CD14-positive monocyte (primary cell): ENCODE measurements at regions not wholly inside any gene's neighbourhood (a gene's known extent, or its start where the extent isn't known, plus 50 kb on each side); places are given as distances from the start of the nearest gene placed in this dataset.

ENCODE experiments used
- DNase-seq, 3 donors: peaks; one replicate each; pipeline ENCODE4 v3.0.0-alpha.2; 2011 to 2022
- H2AFZ ChIP-seq: 2 replicates; pipeline ENCODE4 v1.6.0; 2012; ENCODE audit warnings: mild to moderate bottlenecking, low read depth, low read length, inconsistent platforms; ENCODE audit not compliant: insufficient read depth, poor library complexity, severe bottlenecking
- H3K27ac ChIP-seq, 2 donors: 1 replicate in 1 of 2; 2 replicates in 1 of 2; pipeline ENCODE4 v1.5.1; 2012 to 2013; ENCODE audit warnings: low read length in 2 of 2, control low read depth in 1 of 2, inconsistent platforms in 1 of 2, low read depth in 1 of 2, mild to moderate bottlenecking in 1 of 2
- H3K27me3 ChIP-seq, 2 donors: one replicate each; pipeline versions ENCODE4 v1.6.0 to v1.6.1; 2011 to 2013; ENCODE audit warnings: low read length in 2 of 2; ENCODE audit not compliant: control insufficient read depth in 2 of 2, insufficient read depth in 2 of 2
- H3K36me3 ChIP-seq, 2 donors: replicated peaks in 1 of 2; 1 replicate in 1 of 2; 2 replicates in 1 of 2; pipeline versions ENCODE4 v1.5.1 to v1.6.1; 2012 to 2013; ENCODE audit warnings: low read length in 2 of 2, control low read depth in 1 of 2, inconsistent platforms in 1 of 2, mild to moderate bottlenecking in 1 of 2; ENCODE audit not compliant: insufficient read depth in 2 of 2, control insufficient read depth in 1 of 2
- H3K4me1 ChIP-seq, 2 donors: 1 replicate in 1 of 2; 2 replicates in 1 of 2; pipeline versions ENCODE4 v1.5.1 to v1.6.1; 2012 to 2013; ENCODE audit warnings: low read length in 2 of 2, control low read depth in 1 of 2, inconsistent platforms in 1 of 2, mild to moderate bottlenecking in 1 of 2, moderate library complexity in 1 of 2; ENCODE audit not compliant: insufficient read depth in 2 of 2, control insufficient read depth in 1 of 2
- H3K4me2 ChIP-seq: replicated peaks from 2 replicates; pipeline ENCODE3; 2012; ENCODE audit warnings: low read length, moderate library complexity, mild to moderate bottlenecking; ENCODE audit not compliant: poor library complexity, severe bottlenecking; ENCODE audit errors: extremely low read depth
- H3K4me3 ChIP-seq, 3 experiments: fragments of 200-600 bp in 1 of 3; sonication (generic) in 1 of 3; replicated peaks in 1 of 3; 1 replicate in 2 of 3; 2 replicates in 1 of 3; pipeline ENCODE4 v1.5.1; 2011 to 2013; ENCODE audit warnings: low read length in 3 of 3, mild to moderate bottlenecking in 3 of 3, control low read depth in 2 of 3, low read depth in 2 of 3, inconsistent platforms in 1 of 3, moderate library complexity in 1 of 3
- H3K79me2 ChIP-seq: 2 replicates; pipeline ENCODE4 v1.6.0; 2012; ENCODE audit warnings: mild to moderate bottlenecking, control low read depth, inconsistent platforms, low read length, moderate library complexity; ENCODE audit not compliant: insufficient read depth
- H3K9ac ChIP-seq: 2 replicates; pipeline ENCODE4 v1.6.0; 2017; ENCODE audit warnings: low read length, mild to moderate bottlenecking; ENCODE audit not compliant: insufficient read depth, poor library complexity, severe bottlenecking
- H3K9me3 ChIP-seq, 2 donors: replicated peaks in 1 of 2; 1 replicate in 1 of 2; 2 replicates in 1 of 2; pipeline versions ENCODE4 v1.5.1 to v1.6.1; 2012 to 2013; ENCODE audit warnings: low read length in 2 of 2, control low read depth in 1 of 2; ENCODE audit not compliant: control insufficient read depth in 1 of 2, insufficient read depth in 1 of 2
- H4K20me1 ChIP-seq: 2 replicates; pipeline ENCODE4 v1.6.0; 2012; ENCODE audit warnings: mild to moderate bottlenecking, low read length, control low read depth, moderate library complexity; ENCODE audit not compliant: insufficient read depth
- H3K27ac Mint-ChIP-seq, 7 donors: one replicate each; pipeline ENCODE4 v1.8.0; 2020; ENCODE audit warnings: mild to moderate bottlenecking in 7 of 7, mixed read lengths in 7 of 7, moderate library complexity in 6 of 7, inconsistent platforms in 2 of 7
- H3K27me3 Mint-ChIP-seq, 3 donors: one replicate each; pipeline ENCODE4 v1.8.0; 2021 to 2022; ENCODE audit warnings: low read depth in 3 of 3, mild to moderate bottlenecking in 3 of 3, mixed read lengths in 3 of 3, moderate library complexity in 3 of 3, inconsistent platforms in 1 of 3
- H3K36me3 Mint-ChIP-seq, 2 donors: one replicate each; pipeline ENCODE4 v1.8.0; 2020; ENCODE audit warnings: mixed read lengths in 2 of 2, inconsistent platforms in 1 of 2, mild to moderate bottlenecking in 1 of 2
- H3K4me1 Mint-ChIP-seq: one replicate; pipeline ENCODE4 v1.8.0; 2020; ENCODE audit warnings: mild to moderate bottlenecking, mixed read lengths
- H3K4me3 Mint-ChIP-seq, 2 donors: one replicate each; pipeline ENCODE4 v1.8.0; 2020; ENCODE audit warnings: mild to moderate bottlenecking in 2 of 2, mixed read lengths in 2 of 2, moderate library complexity in 1 of 2
- H3K9me3 Mint-ChIP-seq, 7 donors: one replicate each; pipeline ENCODE4 v1.8.0; 2020 to 2022; ENCODE audit warnings: mixed read lengths in 7 of 7, mild to moderate bottlenecking in 6 of 7, moderate library complexity in 6 of 7, inconsistent platforms in 2 of 7
- WGBS: methylation state at CpG from one replicate; pipeline ENCODE4 v1.1.5; 2013; ENCODE audit warnings: missing lambda C conversion rate; ENCODE audit not compliant: insufficient coverage; 5-methylcytosine and 5-hydroxymethylcytosine counted together
- intact Hi-C, 2 donors: fragments of 100-400 bp; cut with micrococcal nuclease; formaldehyde crosslinking; loops; one replicate each; pipeline versions ENCODE4 v1.15.0 to v1.15.1; 2023
- TF ChIP-seq, protein P1 (sequence below): fragments of 200-600 bp; IDR thresholded peaks from one replicate; pipeline ENCODE4 v1.8.0; 2022; ENCODE audit warnings: antibody characterized with exemption, mild to moderate bottlenecking

- no peak overlapping the region for H3K9ac ChIP-seq
- H2AFZ ChIP-seq = no peak overlapping the region
- DNase-seq = no peak
- Mint-ChIP-seq H3K4me1 (peaks cover 23% of the 10 kb centered on the region), H3K9me3 (peaks cover 0 to 1% (median 0%) of the 10 kb centered on the region in 7 donors), H3K4me3 (no peak overlapping the region), H3K36me3 (no peaks in the 10 kb centered on the region), H3K27me3 (peaks cover 3 to 8% (median 7%) of the 10 kb centered on the region in 3 donors), H3K27ac (no peak overlapping the region)
- no peak overlapping the region for H3K4me2 ChIP-seq
- H3K4me3 ChIP-seq = no peak overlapping the region
- no peak overlapping the region for H3K27ac ChIP-seq
- H3K9me3 ChIP-seq = no peaks in the 10 kb centered on the region
- 79% methylated on average over 5 of the region's 9 CpGs for WGBS
- H3K27me3 ChIP-seq = no peaks in the 10 kb centered on the region
- intact Hi-C loops = no loop called here
- H3K4me1 ChIP-seq = peaks cover 3 to 14% of the 10 kb centered on the region in 2 donors
- no peaks in the 10 kb centered on the region for H3K79me2 ChIP-seq
- TF ChIP-seq, protein P1, sequence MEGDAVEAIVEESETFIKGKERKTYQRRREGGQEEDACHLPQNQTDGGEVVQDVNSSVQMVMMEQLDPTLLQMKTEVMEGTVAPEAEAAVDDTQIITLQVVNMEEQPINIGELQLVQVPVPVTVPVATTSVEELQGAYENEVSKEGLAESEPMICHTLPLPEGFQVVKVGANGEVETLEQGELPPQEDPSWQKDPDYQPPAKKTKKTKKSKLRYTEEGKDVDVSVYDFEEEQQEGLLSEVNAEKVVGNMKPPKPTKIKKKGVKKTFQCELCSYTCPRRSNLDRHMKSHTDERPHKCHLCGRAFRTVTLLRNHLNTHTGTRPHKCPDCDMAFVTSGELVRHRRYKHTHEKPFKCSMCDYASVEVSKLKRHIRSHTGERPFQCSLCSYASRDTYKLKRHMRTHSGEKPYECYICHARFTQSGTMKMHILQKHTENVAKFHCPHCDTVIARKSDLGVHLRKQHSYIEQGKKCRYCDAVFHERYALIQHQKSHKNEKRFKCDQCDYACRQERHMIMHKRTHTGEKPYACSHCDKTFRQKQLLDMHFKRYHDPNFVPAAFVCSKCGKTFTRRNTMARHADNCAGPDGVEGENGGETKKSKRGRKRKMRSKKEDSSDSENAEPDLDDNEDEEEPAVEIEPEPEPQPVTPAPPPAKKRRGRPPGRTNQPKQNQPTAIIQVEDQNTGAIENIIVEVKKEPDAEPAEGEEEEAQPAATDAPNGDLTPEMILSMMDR = no peak
- H4K20me1 ChIP-seq = no peaks in the 10 kb centered on the region
- H3K36me3 ChIP-seq = no peaks in the 10 kb centered on the region
Observed at GRCh38 chr15:62901909-62902546, 140.5 kb upstream of the TPM1 start.

DNA sequence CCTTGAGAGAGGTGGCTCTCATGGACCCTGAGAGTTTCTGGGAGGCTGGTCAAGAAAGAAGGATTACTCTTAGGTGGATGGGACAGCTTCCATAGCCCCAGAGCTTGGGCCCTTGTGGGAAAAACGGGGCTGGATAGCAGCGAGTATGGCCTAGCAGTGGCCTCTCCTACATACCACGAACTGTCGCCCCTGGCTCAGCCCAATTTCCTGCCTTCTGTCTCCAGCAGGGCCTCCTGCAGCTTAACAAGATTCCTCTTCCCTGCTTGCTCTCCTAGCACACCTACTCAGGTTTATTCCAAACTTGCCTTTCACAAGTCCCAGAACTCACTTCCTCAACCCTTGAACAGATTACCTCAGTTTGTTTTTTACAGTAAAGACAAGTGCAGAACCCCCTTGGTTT lies 139.7 kb upstream of the TPM1 start:
- Mint-ChIP-seq H3K27ac (peak overlapping the region in 1 of 7 donors; percentile 59), H3K36me3 (no peaks in the 10 kb centered on the region), H3K27me3 (peaks cover 3 to 9% (median 8%) of the 10 kb centered on the region in 3 donors), H3K4me3 (no peak overlapping the region), H3K9me3 (peaks cover 0 to 1% (median 0%) of the 10 kb centered on the region in 7 donors), H3K4me1 (peaks cover 23% of the 10 kb centered on the region)
- Histone ChIP-seq H3K4me1 (peaks cover 3 to 14% of the 10 kb centered on the region in 2 donors), H3K36me3 (no peaks in the 10 kb centered on the region), H3K4me3 (no peak overlapping the region), H4K20me1 (no peaks in the 10 kb centered on the region), H3K27me3 (no peaks in the 10 kb centered on the region), H2AFZ (no peak overlapping the region), H3K4me2 (no peak overlapping the region), H3K9ac (no peak overlapping the region), H3K79me2 (no peaks in the 10 kb centered on the region), H3K9me3 (no peaks in the 10 kb centered on the region), H3K27ac (no peak overlapping the region)
- no peak for DNase-seq
- intact Hi-C loops = no loop called here
- WGBS = 72% methylated on average over 3 of the region's 4 CpGs
- TF ChIP-seq, protein P1 = no peak
